H9 (cell line): ENCODE measurements at regions not wholly inside any gene's neighbourhood (a gene's known extent, or its start where the extent isn't known, plus 50 kb on each side); places are given as distances from the start of the nearest gene placed in this dataset.

Source experiments
- DNase-seq: peaks from one replicate; pipeline ENCODE4 v3.0.0-alpha.2; 2017
- H2AFZ ChIP-seq: one replicate; pipeline ENCODE4 v1.6.1; 2013; ENCODE audit warnings: mild to moderate bottlenecking, low read length, control low read depth, moderate library complexity
- H2AK5ac ChIP-seq: 2 replicates; pipeline ENCODE4 v1.6.1; 2013; ENCODE audit warnings: low read length, control low read depth, mixed read lengths; ENCODE audit not compliant: insufficient read length
- H2BK120ac ChIP-seq: one replicate; pipeline ENCODE4 v1.6.1; 2013; ENCODE audit warnings: low read depth, mild to moderate bottlenecking, low read length, control low read depth, inconsistent platforms; ENCODE audit not compliant: poor library complexity, severe bottlenecking
- H2BK12ac ChIP-seq: 2 replicates; pipeline ENCODE4 v1.6.1; 2013; ENCODE audit warnings: low read length, control low read depth, mixed read lengths, low read depth; ENCODE audit not compliant: insufficient read length
- H2BK15ac ChIP-seq: 2 replicates; pipeline ENCODE4 v1.6.1; 2013; ENCODE audit warnings: low read depth, low read length, control low read depth
- H2BK20ac ChIP-seq: one replicate; pipeline ENCODE4 v1.6.1; 2013; ENCODE audit warnings: low read depth, mild to moderate bottlenecking, low read length, control low read depth, inconsistent platforms; ENCODE audit not compliant: poor library complexity, severe bottlenecking
- H2BK5ac ChIP-seq: 2 replicates; pipeline ENCODE4 v1.6.1; 2013; ENCODE audit warnings: low read length, control low read depth, mixed read lengths; ENCODE audit not compliant: insufficient read length
- H3K14ac ChIP-seq: 2 replicates; pipeline ENCODE4 v1.6.1; 2013; ENCODE audit warnings: low read length, control low read depth; ENCODE audit not compliant: insufficient read depth
- H3K18ac ChIP-seq: 2 replicates; pipeline ENCODE4 v1.6.1; 2013; ENCODE audit warnings: low read depth, mild to moderate bottlenecking, mixed read lengths, low read length, control low read depth; ENCODE audit not compliant: insufficient read length
- H3K23ac ChIP-seq: 2 replicates; pipeline ENCODE4 v1.6.1; 2013; ENCODE audit warnings: low read length, control low read depth, mixed read lengths, low read depth; ENCODE audit not compliant: insufficient read length
- H3K23me2 ChIP-seq: 2 replicates; pipeline ENCODE4 v1.6.1; 2013; ENCODE audit warnings: low read depth, mild to moderate bottlenecking, mixed read lengths, low read length, control low read depth; ENCODE audit not compliant: insufficient read length, poor library complexity, severe bottlenecking
- H3K27ac ChIP-seq: 2 replicates; pipeline ENCODE4 v1.5.1; 2013; ENCODE audit warnings: low read length, control low read depth, mixed read lengths, low read depth; ENCODE audit not compliant: insufficient read length
- H3K27me3 ChIP-seq: 2 replicates; pipeline ENCODE4 v1.6.1; 2013; ENCODE audit warnings: low read length, control low read depth, inconsistent platforms; ENCODE audit not compliant: insufficient read depth
- H3K4ac ChIP-seq: 2 replicates; pipeline ENCODE4 v1.6.1; 2013; ENCODE audit warnings: low read depth, mild to moderate bottlenecking, control low read depth, inconsistent platforms, low read length, moderate library complexity
- H3K4me1 ChIP-seq: 2 replicates; pipeline ENCODE4 v1.6.1; 2013; ENCODE audit warnings: low read length, control low read depth, inconsistent platforms; ENCODE audit not compliant: insufficient read depth
- H3K4me2 ChIP-seq: 2 replicates; pipeline ENCODE4 v1.6.1; 2013; ENCODE audit warnings: low read length, control low read depth, mixed read lengths; ENCODE audit not compliant: insufficient read length, insufficient read depth
- H3K56ac ChIP-seq: 2 replicates; pipeline ENCODE4 v1.6.1; 2013; ENCODE audit warnings: low read depth, mild to moderate bottlenecking, mixed read lengths, low read length, control low read depth; ENCODE audit not compliant: insufficient read length
- H3K79me1 ChIP-seq: 2 replicates; pipeline ENCODE4 v1.6.1; 2013; ENCODE audit warnings: low read depth, mild to moderate bottlenecking, moderate library complexity, low read length, control low read depth, inconsistent platforms; ENCODE audit not compliant: insufficient read depth, poor library complexity, severe bottlenecking
- H3K79me2 ChIP-seq: 2 replicates; pipeline ENCODE4 v1.6.1; 2013; ENCODE audit warnings: low read length, control low read depth, inconsistent platforms; ENCODE audit not compliant: insufficient read depth
- H3K9ac ChIP-seq: 2 replicates; pipeline ENCODE4 v1.6.1; 2013; ENCODE audit warnings: low read length, control low read depth, mixed read lengths; ENCODE audit not compliant: insufficient read length; ENCODE audit errors: extremely low read depth
- H3K9me3 ChIP-seq: one replicate; pipeline ENCODE4 v1.6.1; 2013; ENCODE audit warnings: low read depth, low read length, inconsistent platforms; ENCODE audit not compliant: control insufficient read depth
- H3T11ph ChIP-seq: one replicate; pipeline ENCODE4 v1.6.1; 2013; ENCODE audit warnings: mild to moderate bottlenecking, low read length, control low read depth, inconsistent platforms
- H4K20me1 ChIP-seq: one replicate; pipeline ENCODE4 v1.6.1; 2013; ENCODE audit not compliant: control insufficient read depth, insufficient read length, insufficient read depth
- H4K5ac ChIP-seq: 2 replicates; pipeline ENCODE4 v1.6.1; 2013; ENCODE audit warnings: low read depth, mild to moderate bottlenecking, mixed read lengths, low read length, control low read depth; ENCODE audit not compliant: insufficient read length
- H4K8ac ChIP-seq: replicated peaks from 2 replicates; pipeline ENCODE4 v1.6.1; 2013; ENCODE audit warnings: low read length, control low read depth, mixed read lengths, low read depth; ENCODE audit not compliant: insufficient read length
- H4K91ac ChIP-seq: 2 replicates; pipeline ENCODE4 v1.6.1; 2013; ENCODE audit warnings: low read depth, mild to moderate bottlenecking, moderate library complexity, mixed read lengths, low read length, control low read depth; ENCODE audit not compliant: insufficient read length
- H3K27ac Mint-ChIP-seq, 3 experiments: 2 replicates in 2 of 3; 3 replicates in 1 of 3; pipeline ENCODE4 v1.8.0; 2020 to 2021; ENCODE audit warnings: mixed read lengths in 3 of 3, mild to moderate bottlenecking in 1 of 3, moderate library complexity in 1 of 3
- H3K27me3 Mint-ChIP-seq: 2 replicates; pipeline ENCODE4 v1.8.0; 2021; ENCODE audit warnings: low read depth, mild to moderate bottlenecking, moderate library complexity, mixed read lengths
- H3K36me3 Mint-ChIP-seq, 3 experiments: 2 replicates in 2 of 3; 3 replicates in 1 of 3; pipeline ENCODE4 v1.8.0; 2020 to 2021; ENCODE audit warnings: low read depth in 3 of 3, mixed read lengths in 3 of 3; ENCODE audit not compliant: insufficient read depth in 1 of 3
- H3K4me1 Mint-ChIP-seq, 2 experiments: 2 replicates each; pipeline ENCODE4 v1.8.0; 2020; ENCODE audit warnings: mixed read lengths in 2 of 2
- H3K4me3 Mint-ChIP-seq, 2 experiments: 2 replicates in 1 of 2; 3 replicates in 1 of 2; pipeline ENCODE4 v1.8.0; 2020 to 2021; ENCODE audit warnings: mild to moderate bottlenecking in 2 of 2, mixed read lengths in 2 of 2, moderate library complexity in 1 of 2
- H3K9me3 Mint-ChIP-seq, 2 experiments: 2 replicates in 1 of 2; 3 replicates in 1 of 2; pipeline ENCODE4 v1.8.0; 2020; ENCODE audit warnings: mild to moderate bottlenecking in 2 of 2, mixed read lengths in 2 of 2, moderate library complexity in 1 of 2
- WGBS: extraction: QIAGEN DNeasy Blood & Tissue Kit; methylation state at CpG from one replicate; pipeline ENCODE4 v1.1.7; 2013; ENCODE audit warnings: missing lambda C conversion rate, low lambda C conversion rate, mixed read lengths; ENCODE audit not compliant: insufficient read length; ENCODE audit errors: extremely low coverage; 5-methylcytosine and 5-hydroxymethylcytosine counted together
- TF ChIP-seq, protein P1 (sequence below): fragments of 200-600 bp; sonication (generic); conservative IDR thresholded peaks from 3 replicates; pipeline ENCODE4 v1.8.0; 2021; ENCODE audit warnings: antibody characterized with exemption, mild to moderate bottlenecking

DNA sequence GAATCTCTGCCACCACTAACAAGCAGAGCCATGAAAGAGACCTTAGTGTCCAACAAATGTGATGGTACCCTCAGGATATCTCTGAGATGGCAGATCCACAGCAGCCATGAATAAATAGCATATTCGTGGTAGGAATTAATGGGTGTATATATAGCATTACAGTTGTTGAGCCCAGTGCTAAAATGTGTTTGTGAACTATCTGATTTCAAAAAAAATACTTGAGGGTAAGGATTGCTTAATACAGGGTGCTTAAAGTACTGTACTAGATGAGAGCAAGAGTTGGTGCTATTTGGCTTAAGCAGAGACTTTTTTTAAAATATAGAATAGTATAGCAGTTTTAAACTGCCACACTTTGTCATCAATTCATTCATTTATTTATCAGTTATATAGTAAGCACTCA is 101.5 kb upstream of the GALNT5 start:
- Histone ChIP-seq H4K91ac (no peak overlapping the region), H3K56ac (no peak overlapping the region), H2AFZ (no peak overlapping the region), H2BK12ac (no peak overlapping the region), H3K23me2 (no peaks in the 10 kb centered on the region), H3K79me2 (no peaks in the 10 kb centered on the region), H3K23ac (no peak overlapping the region), H2BK120ac (no peak overlapping the region), H3K9ac (no peak overlapping the region), H3K9me3 (no peaks in the 10 kb centered on the region), H4K8ac (no peak overlapping the region), H2BK20ac (no peak overlapping the region), H3K14ac (no peak overlapping the region), H2BK15ac (no peak overlapping the region), H3K4ac (no peak overlapping the region), H2BK5ac (no peak overlapping the region), H3T11ph (no peak overlapping the region), H3K79me1 (no peaks in the 10 kb centered on the region), H2AK5ac (no peak overlapping the region), H4K20me1 (no peaks in the 10 kb centered on the region), H3K4me2 (no peak overlapping the region), H3K4me1 (no peaks in the 10 kb centered on the region), H3K27ac (no peak overlapping the region), H4K5ac (no peak overlapping the region), H3K27me3 (no peaks in the 10 kb centered on the region), H3K18ac (no peak overlapping the region)
- no peaks in the 10 kb centered on the region for H3K27me3 Mint-ChIP-seq
- no peak for DNase-seq
- no peak overlapping the region for H3K27ac Mint-ChIP-seq
- no peaks in the 10 kb centered on the region for H3K36me3 Mint-ChIP-seq
- no peak overlapping the region for H3K4me3 Mint-ChIP-seq
- no CpG with 5 or more reads among the region's 1 CpG for WGBS
- H3K9me3 Mint-ChIP-seq: no peaks in the 10 kb centered on the region
- no peaks in the 10 kb centered on the region for H3K4me1 Mint-ChIP-seq
- TF ChIP-seq, protein P1, sequence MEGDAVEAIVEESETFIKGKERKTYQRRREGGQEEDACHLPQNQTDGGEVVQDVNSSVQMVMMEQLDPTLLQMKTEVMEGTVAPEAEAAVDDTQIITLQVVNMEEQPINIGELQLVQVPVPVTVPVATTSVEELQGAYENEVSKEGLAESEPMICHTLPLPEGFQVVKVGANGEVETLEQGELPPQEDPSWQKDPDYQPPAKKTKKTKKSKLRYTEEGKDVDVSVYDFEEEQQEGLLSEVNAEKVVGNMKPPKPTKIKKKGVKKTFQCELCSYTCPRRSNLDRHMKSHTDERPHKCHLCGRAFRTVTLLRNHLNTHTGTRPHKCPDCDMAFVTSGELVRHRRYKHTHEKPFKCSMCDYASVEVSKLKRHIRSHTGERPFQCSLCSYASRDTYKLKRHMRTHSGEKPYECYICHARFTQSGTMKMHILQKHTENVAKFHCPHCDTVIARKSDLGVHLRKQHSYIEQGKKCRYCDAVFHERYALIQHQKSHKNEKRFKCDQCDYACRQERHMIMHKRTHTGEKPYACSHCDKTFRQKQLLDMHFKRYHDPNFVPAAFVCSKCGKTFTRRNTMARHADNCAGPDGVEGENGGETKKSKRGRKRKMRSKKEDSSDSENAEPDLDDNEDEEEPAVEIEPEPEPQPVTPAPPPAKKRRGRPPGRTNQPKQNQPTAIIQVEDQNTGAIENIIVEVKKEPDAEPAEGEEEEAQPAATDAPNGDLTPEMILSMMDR: no peak
